NB4 (cell line): ENCODE measurements at regions not wholly inside any gene's neighbourhood (a gene's known extent, or its start where the extent isn't known, plus 50 kb on each side); places are given as distances from the start of the nearest gene placed in this dataset.

Experiments used
- DNase-seq: peaks from one replicate; pipeline ENCODE4 v3.0.0; 2010; ENCODE audit warnings: low read depth
- H3K4me3 ChIP-seq: one replicate; pipeline ENCODE4 v1.5.1; 2011; ENCODE audit warnings: mild to moderate bottlenecking, low read depth, low read length, moderate library complexity
- CTCF ChIP-seq: IDR thresholded peaks from one replicate; pipeline ENCODE4 v1.5.1; 2012; ENCODE audit warnings: low read depth, low read length
- MAX ChIP-seq: IDR thresholded peaks from 2 replicates; pipeline ENCODE4 v1.6.1; 2011; ENCODE audit warnings: low read depth, low read length
- MYC ChIP-seq: IDR thresholded peaks from 2 replicates; pipeline ENCODE4 v1.6.1; 2011; ENCODE audit warnings: low read depth, low read length
- POLR2A ChIP-seq: IDR thresholded peaks from 2 replicates; pipeline ENCODE4 v1.6.1; 2011; ENCODE audit warnings: mild to moderate bottlenecking; ENCODE audit not compliant: insufficient read length; ENCODE audit errors: extremely low read depth

DNA sequence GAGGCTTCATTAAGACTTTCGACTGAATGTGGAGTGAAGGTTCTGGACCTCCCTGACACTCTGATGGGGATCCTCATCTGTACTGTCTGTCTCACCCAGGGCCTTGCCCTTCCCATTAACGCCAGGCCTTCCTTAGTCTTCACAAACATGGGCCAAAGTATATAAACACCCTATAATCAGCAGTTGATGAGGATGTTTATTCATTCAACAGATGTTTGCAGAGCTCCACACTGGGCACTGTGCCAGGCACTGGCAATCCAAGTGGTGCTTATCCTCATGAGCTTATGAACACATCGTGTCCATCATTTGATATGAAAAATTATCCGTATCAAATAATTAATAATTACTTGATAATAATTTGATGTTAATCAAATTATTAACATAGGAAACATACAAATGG is 454.4 kb downstream of the FUT8 start:
- H3K4me3 ChIP-seq: no peak overlapping the region
- no peak for TF ChIP-seq POLR2A
- no peak for TF ChIP-seq MAX
- no peak for TF ChIP-seq CTCF
- no peak for TF ChIP-seq MYC
- no peak for DNase-seq

GRCh38 chr14:65867333-65867732 is 454.8 kb downstream of the FUT8 start:
- H3K4me3 ChIP-seq: no peak overlapping the region
- TF ChIP-seq CTCF: no peak
- no peak for TF ChIP-seq POLR2A
- TF ChIP-seq MYC: no peak
- no peak for TF ChIP-seq MAX
- no peak for DNase-seq

DNA sequence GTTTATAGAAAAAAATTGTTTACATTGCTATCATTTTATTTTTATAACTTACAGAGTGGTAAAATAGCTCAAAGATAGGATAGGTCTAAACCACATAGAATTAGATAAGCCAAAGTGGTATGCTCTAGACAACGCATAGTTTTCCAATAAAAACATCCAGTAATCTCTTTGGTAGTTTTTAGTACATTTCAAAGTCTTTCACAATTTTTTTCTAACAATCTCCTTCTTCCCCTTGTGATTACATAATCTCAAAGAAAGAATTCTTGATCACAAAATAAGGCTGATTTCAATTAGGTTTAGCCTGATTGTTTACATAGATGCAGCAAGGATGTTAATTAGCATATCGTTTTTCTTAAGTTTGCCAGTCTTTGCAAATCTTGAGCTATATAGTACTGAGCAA is 460.0 kb downstream of the FUT8 start:
- H3K4me3 ChIP-seq: no peak overlapping the region
- TF ChIP-seq MAX: no peak
- no peak for DNase-seq

GRCh38 chr14:65877166-65877565 is 464.6 kb downstream of the FUT8 start:
- no peak overlapping the region for H3K4me3 ChIP-seq
- DNase-seq: no peak
- TF ChIP-seq POLR2A: no peak
- no peak for TF ChIP-seq MYC
- TF ChIP-seq MAX: no peak
- TF ChIP-seq CTCF: no peak

DNA sequence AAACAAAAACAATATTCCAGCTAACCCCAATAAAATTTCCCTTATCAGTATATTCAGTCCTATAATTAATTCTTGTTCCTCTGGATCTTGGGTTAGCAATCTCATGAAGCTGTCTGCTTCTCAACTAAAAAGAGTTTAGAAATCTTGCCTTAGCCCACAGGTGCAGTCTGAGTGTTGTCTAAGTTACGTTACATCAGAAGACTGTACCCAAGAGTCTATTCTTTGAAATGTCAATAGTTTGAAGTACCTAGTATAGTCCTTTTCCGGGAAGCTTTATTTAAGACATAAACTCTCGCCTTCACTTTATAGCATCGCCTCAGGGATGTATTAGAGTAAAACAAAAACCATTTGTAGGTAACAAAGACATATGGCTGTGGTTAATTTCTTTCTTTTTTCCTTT is 465.1 kb downstream of the FUT8 start:
- no peak overlapping the region for H3K4me3 ChIP-seq
- DNase-seq: no peak
- TF ChIP-seq CTCF (no peak), MAX (no peak), MYC (no peak), POLR2A (no peak)

GRCh38 chr14:65878586-65878985 is 466.1 kb downstream of the FUT8 start:
- TF ChIP-seq MAX: no peak
- TF ChIP-seq MYC: no peak
- no peak overlapping the region for H3K4me3 ChIP-seq
- DNase-seq: no peak

- H3K4me3 ChIP-seq: no peak overlapping the region
- DNase-seq: peak; percentile 72
- TF ChIP-seq CTCF: no peak
- no peak for TF ChIP-seq POLR2A
- no peak for TF ChIP-seq MAX
- TF ChIP-seq MYC: no peak
Observed at GRCh38 chr14:65879248-65880009, 466.9 kb downstream of the FUT8 start.
